GM15510 (cell line): ENCODE measurements at regions not wholly inside any gene's neighbourhood (a gene's known extent, or its start where the extent isn't known, plus 50 kb on each side); places are given as distances from the start of the nearest gene placed in this dataset.

Experiments
- POLR2A ChIP-seq: IDR thresholded peaks from 3 replicates; pipeline ENCODE4 v1.6.1; 2011; ENCODE audit warnings: borderline replicate concordance; ENCODE audit not compliant: insufficient read length; ENCODE audit errors: extremely low read depth

DNA sequence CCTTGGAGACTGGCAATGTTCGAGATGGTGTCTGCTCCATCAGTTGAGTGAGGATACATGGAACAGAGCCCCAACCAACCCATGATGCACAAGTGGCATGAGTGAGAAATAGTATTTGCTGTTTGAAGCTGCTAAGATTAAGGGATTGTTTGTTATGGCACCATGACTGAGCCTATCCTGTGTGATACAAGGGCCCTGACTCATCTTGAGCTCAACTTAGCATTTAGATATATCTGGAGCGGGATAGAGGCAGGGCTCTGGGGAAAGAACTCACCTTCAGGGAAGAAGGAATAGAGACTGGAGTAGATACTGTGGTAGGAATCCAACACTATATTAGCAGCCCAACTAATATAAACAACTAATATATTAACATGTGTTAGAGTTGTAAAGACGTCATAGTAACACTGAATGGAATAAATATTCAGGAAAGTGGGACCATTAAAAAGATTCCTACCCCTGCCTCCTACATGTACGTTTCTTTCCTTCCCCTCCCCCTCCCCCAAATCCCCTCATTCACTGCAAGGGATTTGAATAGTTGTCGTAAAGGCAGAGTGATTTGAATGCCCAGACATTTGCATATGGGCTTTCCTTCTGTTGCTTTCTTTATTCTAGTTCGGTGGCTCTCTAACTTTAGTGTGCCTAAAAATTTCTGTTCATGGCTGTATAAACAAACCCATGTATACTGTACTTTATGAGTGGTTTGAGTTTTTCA is 106.6 kb upstream of the POU3F1 start:
- no peak for TF ChIP-seq POLR2A

DNA sequence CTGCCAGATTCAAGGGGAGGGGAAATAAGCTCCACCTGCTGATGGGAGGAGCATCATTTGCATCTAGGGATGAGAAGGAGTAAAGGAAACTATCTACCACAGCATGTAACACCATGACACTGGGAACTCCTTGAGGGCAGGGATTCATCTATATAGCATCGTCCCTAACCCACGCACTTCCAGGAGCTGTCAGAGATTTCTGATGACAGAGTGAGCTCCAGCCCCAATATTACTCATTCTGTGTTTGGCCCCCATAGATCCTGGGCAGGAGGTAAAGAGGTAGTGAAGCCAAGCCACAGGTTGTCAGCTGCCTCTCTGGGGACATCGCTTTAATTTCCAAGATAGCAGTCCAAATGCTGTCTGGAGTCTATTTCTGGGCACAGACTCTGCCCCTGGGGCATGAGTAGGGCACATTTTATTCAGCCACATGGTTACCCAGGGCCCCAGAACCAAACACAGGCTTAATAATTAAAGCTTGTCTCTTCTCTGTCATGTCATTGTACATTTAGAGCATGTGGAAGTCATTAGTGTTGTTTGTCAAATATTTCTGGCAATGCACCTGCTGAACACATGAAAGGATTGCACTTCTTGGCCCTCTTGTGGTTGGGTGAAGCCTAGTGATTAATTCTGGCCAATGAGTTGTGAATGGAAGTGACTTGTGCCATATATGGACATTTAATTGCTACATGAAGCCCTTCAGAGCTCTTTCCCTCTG is 105.9 kb upstream of the POU3F1 start:
- no peak for TF ChIP-seq POLR2A

DNA sequence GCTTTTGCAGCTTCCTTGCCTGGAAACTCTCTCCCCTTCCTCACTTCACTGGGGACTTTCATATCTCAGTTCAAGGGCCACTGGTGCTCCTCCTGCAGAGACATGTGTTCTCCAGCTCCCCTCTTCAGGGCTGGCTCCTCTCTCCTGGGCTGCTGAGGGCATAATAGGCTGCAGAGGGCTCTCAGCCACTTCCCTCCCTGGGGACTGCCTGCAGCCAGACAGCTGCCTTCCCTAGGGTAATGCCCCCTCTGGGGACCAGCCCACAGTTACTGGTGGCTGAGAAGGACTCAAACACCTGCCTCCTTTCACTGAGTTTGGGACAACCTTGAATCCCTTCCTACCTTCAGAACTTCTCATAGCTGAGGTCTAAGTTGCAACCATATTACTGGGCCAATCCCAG is 104.8 kb upstream of the POU3F1 start:
- no peak for TF ChIP-seq POLR2A

DNA sequence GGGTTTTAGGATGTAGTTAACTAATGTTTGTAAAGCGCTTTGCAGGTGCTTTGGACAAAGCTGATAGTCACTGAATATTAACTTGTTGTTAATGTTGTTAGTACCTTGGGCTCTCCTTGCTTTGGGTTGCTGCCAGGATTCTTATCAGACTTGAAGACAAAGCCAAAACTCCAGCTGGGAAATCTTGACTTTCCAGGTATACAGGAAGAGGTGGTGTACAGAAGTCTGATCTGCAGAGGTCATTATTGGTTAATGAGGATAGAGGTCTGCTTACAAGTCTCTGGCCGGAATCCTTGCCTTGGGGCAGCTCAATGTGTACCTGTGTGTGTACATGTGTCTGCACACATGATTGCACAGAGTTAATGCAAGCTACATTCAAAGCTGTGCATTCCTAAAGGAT is 96.0 kb upstream of the POU3F1 start:
- no peak for TF ChIP-seq POLR2A

DNA sequence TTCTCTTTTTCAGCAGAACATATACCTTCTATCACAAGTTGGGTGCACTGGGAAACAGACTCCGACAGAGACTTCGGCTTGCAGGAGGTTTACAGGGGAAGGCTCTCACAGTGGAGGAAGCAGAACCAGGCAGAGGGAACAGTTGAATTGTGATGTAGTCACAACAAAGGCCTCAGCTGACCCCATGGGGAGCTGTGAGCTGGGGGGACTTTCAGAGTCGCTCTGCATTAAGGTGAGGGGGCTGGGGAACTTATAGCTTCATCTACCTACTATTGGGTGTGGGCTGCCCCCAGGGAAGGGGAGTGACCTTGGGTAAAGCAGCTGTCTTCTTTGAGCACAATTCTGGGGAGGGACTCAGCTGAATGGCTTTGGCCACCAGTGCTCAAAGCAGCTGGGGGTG is 94.9 kb upstream of the POU3F1 start:
- TF ChIP-seq POLR2A, result no peak

DNA sequence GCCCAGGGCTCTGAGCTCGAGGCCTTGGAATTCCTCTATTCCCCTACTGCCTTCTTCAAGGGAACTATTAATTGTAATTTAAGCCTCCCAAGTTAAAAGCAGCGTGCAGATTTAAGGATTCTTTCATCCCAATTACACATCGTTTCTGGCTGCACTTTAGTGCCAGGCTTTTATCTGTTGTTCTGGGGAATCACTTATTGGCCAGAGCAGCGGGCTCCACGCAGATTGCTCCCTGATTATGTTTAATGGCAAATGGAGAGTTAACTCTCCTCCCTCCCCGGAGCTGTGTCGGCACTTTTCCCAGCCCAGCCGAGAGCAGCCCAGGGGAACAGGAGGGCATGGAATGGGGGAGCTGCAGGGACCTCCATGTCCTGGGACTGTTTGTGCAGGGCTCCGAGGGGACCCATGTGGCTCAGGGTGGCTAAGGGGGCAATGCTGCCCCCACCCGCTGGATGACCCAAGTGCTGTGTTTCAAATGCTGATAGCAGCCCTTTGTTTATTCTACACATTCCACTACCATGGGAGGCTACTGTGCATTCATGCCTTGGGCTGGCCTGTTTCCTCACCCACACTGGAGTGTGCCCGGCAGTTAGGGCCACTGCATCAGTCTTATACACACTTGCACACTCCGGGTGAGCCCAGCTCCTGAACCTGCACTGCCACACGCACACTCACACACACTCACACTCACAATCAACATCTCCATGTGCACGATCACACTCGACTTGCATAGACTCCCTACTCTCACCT is 93.3 kb upstream of the POU3F1 start:
- TF ChIP-seq POLR2A, result no peak

DNA sequence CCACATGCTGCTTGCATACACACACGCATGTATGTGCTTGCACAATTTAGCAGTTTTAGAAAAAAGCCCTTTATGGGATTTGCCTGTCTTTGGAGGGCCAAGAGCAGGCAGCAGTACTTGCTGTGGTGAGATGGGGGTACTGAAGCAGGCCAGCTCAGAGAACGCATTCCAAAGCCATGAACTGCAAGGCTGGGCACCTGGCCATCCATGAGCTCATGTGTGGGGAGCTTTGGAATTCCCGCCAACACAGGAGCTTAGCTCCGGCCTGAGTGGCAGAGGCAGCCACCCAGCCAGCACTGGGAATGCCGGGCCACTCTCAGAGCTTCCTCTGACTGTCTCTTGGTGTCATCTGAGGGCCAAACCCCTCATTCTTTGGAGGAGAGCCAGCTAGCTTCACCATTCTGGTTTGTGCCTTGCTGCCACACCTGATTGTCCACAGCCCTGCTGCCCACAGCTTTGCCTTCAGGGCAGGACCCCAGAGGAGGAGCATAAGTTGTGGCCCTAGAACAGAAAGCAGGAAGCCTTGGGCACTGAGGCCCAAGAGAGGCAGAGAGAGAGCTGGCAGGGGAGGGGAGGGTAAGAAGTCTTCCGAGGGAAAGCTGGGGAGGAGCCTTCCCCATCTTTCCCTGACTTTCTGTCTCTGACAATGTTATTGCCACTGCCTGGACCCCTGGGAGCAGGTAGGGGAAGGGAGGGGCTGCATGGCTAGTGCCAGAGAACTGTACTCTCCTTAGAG is 92.1 kb upstream of the POU3F1 start:
- no peak for TF ChIP-seq POLR2A

DNA sequence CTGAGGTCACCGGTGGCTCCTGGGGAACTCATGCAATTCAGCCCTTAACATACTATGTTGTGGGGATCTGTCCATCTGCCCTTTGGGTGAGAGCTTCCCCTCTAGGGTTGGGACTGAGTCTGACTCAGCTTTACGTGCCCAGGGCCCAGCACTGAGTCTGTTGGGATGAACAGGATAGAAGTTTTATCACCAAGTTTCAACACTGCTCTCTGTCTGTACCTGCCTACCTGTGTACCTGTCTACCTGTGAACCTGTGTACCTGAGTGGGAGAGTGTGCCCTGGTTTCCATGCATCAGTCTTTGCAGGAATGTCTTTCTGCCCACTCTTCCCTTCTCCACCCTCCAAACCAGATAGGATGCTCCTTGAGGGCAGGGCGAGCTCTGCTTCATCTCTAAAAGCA is 90.6 kb upstream of the POU3F1 start:
- TF ChIP-seq POLR2A, result no peak

DNA sequence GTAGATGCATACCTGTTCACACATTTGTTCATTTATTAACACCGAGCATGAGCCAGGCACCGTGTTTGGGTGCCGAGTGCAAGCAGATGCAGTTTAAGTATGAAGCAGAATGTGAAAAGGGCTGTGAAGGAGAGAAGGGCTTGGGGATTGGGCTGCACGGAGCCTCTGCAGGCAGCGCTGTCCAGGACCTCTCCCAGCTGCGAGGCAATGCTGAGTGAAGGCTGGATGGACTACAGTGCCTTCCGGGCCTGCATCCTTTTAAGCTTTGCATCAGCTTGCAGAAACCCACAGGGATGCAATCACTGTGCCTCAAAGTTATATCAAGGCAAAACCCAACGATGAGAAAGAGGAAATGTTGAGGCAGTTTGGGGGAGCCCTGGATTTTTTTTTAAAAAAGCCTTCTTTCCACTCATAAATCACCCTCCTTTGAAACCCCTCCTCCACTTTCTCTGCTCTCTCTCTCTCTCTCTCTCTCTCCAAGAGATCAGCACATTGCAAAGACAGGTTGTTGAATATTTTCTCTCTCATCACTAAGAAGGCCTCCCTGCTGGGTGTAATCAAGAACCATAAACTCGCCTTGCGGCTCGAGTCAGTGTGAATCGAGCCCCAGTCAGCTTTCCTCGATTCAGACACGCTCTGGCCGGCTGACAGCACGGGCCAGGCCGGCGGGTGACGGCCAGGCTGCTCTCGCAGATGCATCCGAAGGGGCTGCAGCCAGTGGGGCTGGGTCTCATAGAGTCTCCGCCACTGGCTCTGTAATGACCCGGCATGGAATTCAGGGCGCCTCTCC is 89.2 kb upstream of the POU3F1 start:
- no peak for TF ChIP-seq POLR2A

DNA sequence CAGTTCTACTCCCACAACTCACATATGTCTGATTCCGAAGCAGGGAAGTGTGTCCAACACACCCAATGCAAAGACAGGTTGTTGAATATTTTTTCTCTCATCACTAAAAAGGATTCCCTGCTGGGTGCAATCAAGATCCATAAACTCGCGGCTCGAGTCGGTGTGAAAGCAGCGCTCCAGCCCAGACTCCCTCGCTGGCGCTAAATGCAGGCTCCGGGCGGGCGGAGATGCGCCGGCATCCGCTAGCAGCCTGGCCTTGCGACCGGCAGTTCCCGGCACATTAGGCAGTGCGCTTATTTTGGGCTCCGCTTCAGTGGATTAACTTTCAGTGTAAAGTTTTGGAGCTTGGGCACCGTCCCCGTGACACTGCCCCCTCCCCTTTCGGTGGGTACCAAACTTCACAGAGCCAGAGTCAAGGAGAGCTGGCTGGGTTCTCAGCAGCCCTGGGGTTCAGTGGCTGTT is 87.7 kb upstream of the POU3F1 start:
- TF ChIP-seq POLR2A, result no peak

DNA sequence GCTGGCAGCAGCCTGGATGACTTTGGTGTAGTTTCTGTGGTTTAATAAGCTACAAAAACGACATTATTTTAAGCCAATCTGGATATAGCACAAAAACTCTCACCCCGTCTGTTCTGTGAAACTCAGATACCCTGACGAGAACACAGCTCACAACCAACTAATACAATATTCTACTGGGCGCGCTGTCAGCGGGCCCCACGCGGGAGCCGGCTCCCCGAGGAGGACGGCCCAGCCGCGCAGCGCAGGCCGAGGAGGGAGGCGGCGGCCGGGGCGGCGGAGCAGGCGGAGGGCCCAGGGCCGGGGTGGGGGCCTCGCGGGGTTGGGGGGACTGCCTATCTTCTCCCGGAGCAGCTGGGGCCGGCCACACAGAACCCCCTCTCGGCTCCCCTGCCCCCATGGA is 87.2 kb upstream of the POU3F1 start:
- no peak for TF ChIP-seq POLR2A

DNA sequence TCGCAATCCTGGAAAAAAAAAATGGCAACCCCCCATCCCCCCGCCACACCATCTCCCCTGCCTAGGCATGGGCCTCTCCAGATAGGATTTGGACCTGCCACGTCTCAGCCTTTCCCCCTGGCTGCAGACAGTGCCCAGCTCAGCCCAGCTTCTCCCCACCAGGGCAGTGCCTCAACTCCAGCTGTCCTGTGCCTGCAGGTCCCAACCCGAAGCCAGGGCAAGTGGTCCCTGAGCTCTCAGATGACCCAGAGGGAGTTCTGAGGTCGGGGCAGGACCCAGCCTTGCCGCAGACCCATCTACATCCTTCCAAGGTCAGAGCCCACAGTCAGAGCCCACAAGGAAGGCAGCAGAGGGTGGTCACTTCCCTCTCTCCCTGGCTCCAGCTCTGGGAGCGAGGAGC is 86.7 kb upstream of the POU3F1 start:
- TF ChIP-seq POLR2A, result no peak

DNA sequence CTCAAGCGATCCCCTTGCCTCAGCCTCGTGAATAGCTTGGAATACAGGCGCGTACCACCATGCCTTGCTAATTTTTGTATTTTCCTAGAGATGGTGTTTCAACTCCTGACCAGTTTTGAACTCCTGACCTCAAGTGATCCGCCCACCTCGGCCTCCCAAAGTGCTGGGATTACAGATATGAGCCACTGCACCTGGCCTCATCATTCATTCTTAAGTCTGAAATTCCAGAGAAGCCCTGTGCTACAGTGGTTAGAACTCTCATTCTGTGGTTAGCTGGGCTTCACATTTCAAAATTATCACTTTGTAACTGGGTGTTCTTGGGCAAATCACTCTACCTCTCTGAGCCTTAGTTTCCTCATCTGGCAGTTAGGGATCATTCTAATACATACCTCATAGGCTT is 86.1 kb upstream of the POU3F1 start:
- no peak for TF ChIP-seq POLR2A

DNA sequence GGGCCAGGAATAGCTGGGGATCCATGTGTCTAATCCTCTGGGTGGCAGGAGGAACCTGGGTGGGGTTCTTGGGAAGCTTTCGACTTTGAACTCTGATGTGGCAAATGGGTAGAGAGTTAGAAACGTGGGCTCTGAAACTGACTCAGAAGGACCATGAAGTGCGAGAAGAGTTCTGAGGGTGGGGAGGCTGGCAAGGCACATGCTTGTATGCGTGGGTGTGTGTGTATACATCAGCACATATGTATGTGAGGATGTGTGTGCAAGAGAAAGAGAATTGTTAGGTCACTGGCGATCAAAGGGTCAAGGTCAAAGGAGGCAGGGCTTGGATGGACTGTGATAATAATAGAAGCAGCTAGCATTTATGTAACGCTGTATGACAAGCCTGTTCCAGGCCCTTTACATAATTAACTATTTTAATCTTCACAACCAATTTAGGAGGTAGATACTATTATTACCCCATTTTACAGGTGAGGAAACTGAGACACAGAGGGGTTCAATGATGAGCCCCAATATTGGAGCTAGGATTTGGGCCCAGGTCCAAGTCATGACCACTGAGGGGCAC is 84.5 kb upstream of the POU3F1 start:
- no peak for TF ChIP-seq POLR2A
